Left lung (tissue), 4 donors: ENCODE measurements at regions not wholly inside any gene's neighbourhood (a gene's known extent, or its start where the extent isn't known, plus 50 kb on each side); places are given as distances from the start of the nearest gene placed in this dataset.

Experiments
- ATAC-seq: fragments of 200-7000 bp; cut with Tn5 transposase; one replicate; pipeline ENCODE4 v1.9.1; 2020; ENCODE audit warnings: moderate library complexity
- DNase-seq, 4 donors: peaks; one replicate each; pipeline ENCODE4 v3.0.0-alpha.2; 2013 to 2020
- H3K27ac ChIP-seq, 2 donors: fragments of 200-600 bp; sonication (generic) in 1 of 2; one replicate each; pipeline versions ENCODE4 v1.5.0 to v1.8.0; 2020 to 2021
- H3K27me3 ChIP-seq, 2 donors: fragments of 200-600 bp; sonication (generic) in 1 of 2; one replicate each; pipeline versions ENCODE4 v1.5.0 to v1.8.0; 2020 to 2021
- H3K36me3 ChIP-seq, 2 donors: fragments of 200-600 bp; sonication (generic) in 1 of 2; one replicate each; pipeline versions ENCODE4 v1.5.0 to v1.8.0; 2020 to 2021
- H3K4me1 ChIP-seq, 2 donors: fragments of 200-600 bp; one replicate each; pipeline ENCODE4 v1.8.0; 2021
- H3K4me3 ChIP-seq, 2 donors: fragments of 200-600 bp; sonication (generic) in 1 of 2; one replicate each; pipeline versions ENCODE4 v1.5.0 to v1.8.0; 2020 to 2021; ENCODE audit warnings: mild to moderate bottlenecking in 1 of 2
- H3K9me3 ChIP-seq, 2 donors: fragments of 200-600 bp; sonication (generic) in 1 of 2; one replicate each; pipeline versions ENCODE4 v1.5.0 to v1.8.0; 2020 to 2021
- intact Hi-C, 2 donors: fragments of 100-400 bp; cut with DNase I; formaldehyde crosslinking; loops; one replicate each; pipeline versions ENCODE4 v1.11.2 to v1.14.2; 2022
- TF ChIP-seq, protein P1 (sequence below), 2 donors: fragments of 200-600 bp; sonication (generic) in 1 of 2; IDR thresholded peaks; one replicate each; pipeline versions ENCODE4 v1.5.0 to v1.8.0; 2021; ENCODE audit warnings: antibody characterized with exemption in 2 of 2
- donor health status: DM: no; HTN: yes; CAD: no.
- donor health status: DM: no; HTN: no; CAD: no.

DNA sequence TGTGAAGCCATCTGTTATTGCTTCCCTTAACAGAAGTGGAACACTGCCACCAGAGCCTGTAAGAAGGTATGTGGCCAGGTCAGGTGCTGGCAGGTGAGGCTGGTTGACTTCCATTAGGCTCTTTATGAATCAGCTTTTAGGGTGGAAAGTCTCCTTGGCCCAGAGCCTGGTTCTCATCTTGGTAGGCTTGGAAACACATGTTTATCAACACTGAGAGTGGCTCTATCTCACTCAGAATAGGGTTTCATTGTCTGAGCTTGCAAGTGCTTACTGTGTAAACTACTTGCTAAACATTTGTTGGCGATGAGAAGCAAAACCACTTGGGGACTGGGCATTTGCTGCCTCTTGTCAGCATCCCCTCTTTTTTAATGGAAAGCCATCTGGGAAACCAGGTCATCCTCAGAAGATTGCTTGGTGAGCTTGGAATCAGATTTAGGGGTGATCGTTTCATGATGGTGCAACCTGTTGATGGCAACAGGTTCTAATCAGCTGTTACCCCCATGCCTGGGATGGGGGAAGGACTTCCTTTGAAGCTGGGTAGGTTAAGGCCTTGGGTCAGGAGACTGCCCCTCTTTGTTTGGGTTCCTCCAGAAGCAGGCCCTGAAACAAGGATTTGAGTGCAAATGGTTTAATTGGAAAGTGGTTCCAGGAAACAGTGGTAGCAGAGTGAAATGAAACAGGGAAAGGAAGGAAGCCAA lies 75.0 kb upstream of the AMPD3 start:
- intact Hi-C loops, result no loop called here
- H3K27me3 ChIP-seq, result no peaks in the 10 kb centered on the region
- TF ChIP-seq, protein P1, sequence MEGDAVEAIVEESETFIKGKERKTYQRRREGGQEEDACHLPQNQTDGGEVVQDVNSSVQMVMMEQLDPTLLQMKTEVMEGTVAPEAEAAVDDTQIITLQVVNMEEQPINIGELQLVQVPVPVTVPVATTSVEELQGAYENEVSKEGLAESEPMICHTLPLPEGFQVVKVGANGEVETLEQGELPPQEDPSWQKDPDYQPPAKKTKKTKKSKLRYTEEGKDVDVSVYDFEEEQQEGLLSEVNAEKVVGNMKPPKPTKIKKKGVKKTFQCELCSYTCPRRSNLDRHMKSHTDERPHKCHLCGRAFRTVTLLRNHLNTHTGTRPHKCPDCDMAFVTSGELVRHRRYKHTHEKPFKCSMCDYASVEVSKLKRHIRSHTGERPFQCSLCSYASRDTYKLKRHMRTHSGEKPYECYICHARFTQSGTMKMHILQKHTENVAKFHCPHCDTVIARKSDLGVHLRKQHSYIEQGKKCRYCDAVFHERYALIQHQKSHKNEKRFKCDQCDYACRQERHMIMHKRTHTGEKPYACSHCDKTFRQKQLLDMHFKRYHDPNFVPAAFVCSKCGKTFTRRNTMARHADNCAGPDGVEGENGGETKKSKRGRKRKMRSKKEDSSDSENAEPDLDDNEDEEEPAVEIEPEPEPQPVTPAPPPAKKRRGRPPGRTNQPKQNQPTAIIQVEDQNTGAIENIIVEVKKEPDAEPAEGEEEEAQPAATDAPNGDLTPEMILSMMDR (IDR thresholded peaks at IDR 0.05), result no peak
- ATAC-seq (no peak), DNase-seq (no peak)
- no peaks in the 10 kb centered on the region for H3K9me3 ChIP-seq
- no peaks in the 10 kb centered on the region for H3K36me3 ChIP-seq
- no peak overlapping the region for H3K27ac ChIP-seq
- no peak overlapping the region for H3K4me3 ChIP-seq
- peaks cover 0 to 9% of the 10 kb centered on the region in 2 donors for H3K4me1 ChIP-seq

DNA sequence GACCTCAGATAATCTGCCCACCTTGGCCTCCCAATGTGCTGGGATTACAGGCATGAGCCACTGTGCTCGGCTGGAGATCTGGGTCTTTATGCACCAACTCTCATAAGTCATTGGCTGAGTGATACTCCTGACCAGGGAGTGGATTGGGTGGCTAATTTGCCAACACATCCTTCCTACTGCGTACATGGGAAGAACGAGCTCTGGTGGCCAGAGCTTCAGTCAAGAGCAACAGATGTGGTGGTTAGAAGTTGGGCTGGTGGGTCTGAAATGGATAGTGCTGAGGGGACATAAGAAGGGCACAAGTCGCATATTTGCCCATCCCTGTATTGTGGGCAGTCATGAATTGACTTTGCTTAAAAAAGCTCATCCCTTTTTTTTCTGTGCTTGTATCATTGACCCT lies 74.1 kb upstream of the AMPD3 start:
- no peaks in the 10 kb centered on the region for H3K36me3 ChIP-seq
- TF ChIP-seq, protein P1 (IDR thresholded peaks at IDR 0.05), result no peak
- H3K4me3 ChIP-seq, result no peak overlapping the region
- ATAC-seq (no peak), DNase-seq (no peak)
- intact Hi-C loops, result no loop called here
- H3K27ac ChIP-seq, result no peak overlapping the region
- no peaks in the 10 kb centered on the region for H3K27me3 ChIP-seq
- no peaks in the 10 kb centered on the region for H3K9me3 ChIP-seq
- H3K4me1 ChIP-seq, result peaks cover 0 to 9% of the 10 kb centered on the region in 2 donors

DNA sequence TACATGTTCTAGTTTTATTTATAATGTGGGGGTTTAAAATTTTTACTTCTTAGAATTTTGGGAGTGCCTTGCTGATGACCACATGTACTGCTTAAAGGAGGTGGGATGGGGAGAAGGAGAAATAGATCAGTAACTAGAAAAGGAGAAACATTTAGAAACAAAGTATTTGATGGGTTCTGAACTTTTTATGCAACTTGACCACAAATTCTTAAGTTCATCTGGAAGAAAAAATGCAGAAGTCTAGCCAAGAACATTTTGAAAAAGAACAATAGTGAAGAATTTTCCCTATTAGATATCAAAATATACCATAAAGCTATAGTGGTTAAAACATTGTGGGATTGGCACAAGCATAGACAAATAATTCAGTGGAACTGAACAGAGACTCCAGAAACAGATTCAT lies 73.3 kb upstream of the AMPD3 start:
- Histone ChIP-seq H3K27ac (no peak overlapping the region), H3K4me3 (no peak overlapping the region), H3K36me3 (no peaks in the 10 kb centered on the region), H3K4me1 (peaks cover 0 to 8% of the 10 kb centered on the region in 2 donors), H3K9me3 (no peaks in the 10 kb centered on the region), H3K27me3 (no peaks in the 10 kb centered on the region)
- TF ChIP-seq, protein P1 (IDR thresholded peaks at IDR 0.05), result no peak
- DNase-seq, result no peak
- no peak for ATAC-seq
- intact Hi-C loops, result no loop called here

DNA sequence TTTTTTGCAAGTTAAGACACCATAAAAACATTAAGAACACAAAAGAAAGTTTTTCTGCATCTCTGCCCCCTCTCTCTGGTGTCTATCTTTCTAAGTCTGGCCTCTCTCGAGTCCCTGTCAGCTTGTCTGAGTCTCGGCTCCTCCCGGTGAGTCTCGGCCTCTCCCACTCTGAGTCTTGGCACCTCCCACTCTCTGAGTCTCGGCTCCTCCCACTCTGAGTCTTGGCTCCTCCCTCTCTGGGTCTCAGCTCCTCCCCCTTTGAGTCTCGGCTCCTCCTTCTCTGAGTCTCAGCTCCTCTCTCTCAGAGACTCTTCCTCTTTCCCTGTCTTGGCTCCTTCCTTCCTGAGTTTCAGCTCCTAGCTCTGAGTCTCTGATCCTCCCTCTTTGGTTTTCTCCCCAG lies 72.5 kb upstream of the AMPD3 start:
- Histone ChIP-seq H3K4me3 (no peak overlapping the region), H3K27ac (no peak overlapping the region), H3K4me1 (peaks cover 0 to 2% of the 10 kb centered on the region in 2 donors), H3K36me3 (no peaks in the 10 kb centered on the region), H3K9me3 (no peaks in the 10 kb centered on the region), H3K27me3 (no peaks in the 10 kb centered on the region)
- TF ChIP-seq, protein P1 (IDR thresholded peaks at IDR 0.05), result no peak
- DNase-seq (no peak), ATAC-seq (no peak)
- intact Hi-C loops, result no loop called here

DNA sequence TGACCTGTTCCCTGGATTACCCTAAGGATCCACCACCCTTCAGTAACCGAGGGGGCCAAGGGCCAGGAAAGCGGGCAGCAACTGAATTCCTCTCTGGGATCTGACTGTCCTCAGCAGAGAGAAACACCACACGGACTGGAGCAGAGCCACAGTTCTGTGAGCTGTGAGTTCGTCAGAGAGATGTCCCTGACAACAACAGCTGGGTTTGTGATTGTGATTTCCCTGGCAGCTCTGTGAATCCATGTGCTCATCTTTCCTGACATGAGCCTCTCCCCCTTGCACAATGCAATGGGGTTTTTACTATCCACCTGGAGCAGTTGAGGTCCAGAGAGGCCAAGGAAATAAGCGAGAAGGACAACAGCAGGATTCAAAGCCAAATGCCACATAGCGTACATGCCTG lies 69.4 kb upstream of the AMPD3 start:
- intact Hi-C loops, result no loop called here
- Histone ChIP-seq H3K36me3 (no peaks in the 10 kb centered on the region), H3K27ac (no peak overlapping the region), H3K4me1 (peaks cover 1 to 3% of the 10 kb centered on the region in 2 donors), H3K27me3 (no peaks in the 10 kb centered on the region), H3K9me3 (no peaks in the 10 kb centered on the region), H3K4me3 (no peak overlapping the region)
- DNase-seq (peak in 1 of 4 donors; percentile 50), ATAC-seq (no peak)
- TF ChIP-seq, protein P1 (IDR thresholded peaks at IDR 0.05), result no peak
